NCI-H510A treated with DMSO at 0.1 percent for 48 hours (cell line): ENCODE measurements at regions not wholly inside any gene's neighbourhood (a gene's known extent, or its start where the extent isn't known, plus 50 kb on each side); places are given as distances from the start of the nearest gene placed in this dataset.
"Not testable (repeated sequence)": the region's sequence is repeated elsewhere in the genome, so short reads cannot be mapped to it uniquely, and the experiment has no call there.

Experiments used
- DNase-seq: peaks from one replicate; lab custom pipeline; 2025; lab: John Stamatoyannopoulos, UW

DNA sequence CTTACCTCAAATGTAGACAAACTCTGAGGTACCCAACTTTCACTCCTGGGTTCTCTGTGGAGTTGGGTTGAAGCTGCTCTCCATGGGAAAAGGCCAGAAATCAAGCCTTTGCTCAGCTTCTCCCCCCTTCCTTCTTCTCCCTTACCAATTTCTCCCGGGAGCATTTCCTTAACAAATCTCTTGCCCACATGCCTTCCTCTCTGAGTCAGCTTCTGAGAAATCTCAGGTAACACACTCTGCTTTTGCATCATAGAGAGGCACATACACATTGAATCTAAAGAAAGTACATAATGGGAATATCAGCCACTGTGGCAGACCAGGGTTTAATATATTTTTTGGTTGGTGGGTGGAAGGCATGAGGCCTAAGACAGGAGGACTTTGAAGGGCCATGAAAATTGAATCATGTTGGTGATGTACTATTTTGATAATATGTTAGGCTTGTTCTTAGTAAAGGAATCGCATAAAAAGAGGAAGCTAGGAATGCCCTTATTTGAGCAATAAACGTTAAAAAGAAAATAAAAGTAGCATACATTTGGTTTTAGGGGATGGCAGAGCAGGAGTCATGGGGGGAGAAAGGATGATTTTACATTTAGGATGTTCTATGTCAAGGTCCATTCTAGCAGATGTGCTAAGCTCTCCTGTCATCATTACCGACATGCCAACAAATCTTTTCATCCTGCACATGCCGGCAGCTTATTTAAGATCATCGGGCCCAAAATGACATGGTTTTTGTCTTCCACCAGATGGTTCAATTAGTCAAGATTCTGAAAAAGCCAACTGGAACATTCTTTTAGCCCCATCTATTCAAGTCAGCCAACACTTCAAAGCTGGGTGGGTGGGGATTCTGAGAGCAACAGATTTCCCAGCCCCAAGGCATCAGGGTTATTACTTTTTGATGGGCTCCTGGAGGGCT lies 199.5 kb upstream of the CLINT1 start:
- no peak for DNase-seq

DNA sequence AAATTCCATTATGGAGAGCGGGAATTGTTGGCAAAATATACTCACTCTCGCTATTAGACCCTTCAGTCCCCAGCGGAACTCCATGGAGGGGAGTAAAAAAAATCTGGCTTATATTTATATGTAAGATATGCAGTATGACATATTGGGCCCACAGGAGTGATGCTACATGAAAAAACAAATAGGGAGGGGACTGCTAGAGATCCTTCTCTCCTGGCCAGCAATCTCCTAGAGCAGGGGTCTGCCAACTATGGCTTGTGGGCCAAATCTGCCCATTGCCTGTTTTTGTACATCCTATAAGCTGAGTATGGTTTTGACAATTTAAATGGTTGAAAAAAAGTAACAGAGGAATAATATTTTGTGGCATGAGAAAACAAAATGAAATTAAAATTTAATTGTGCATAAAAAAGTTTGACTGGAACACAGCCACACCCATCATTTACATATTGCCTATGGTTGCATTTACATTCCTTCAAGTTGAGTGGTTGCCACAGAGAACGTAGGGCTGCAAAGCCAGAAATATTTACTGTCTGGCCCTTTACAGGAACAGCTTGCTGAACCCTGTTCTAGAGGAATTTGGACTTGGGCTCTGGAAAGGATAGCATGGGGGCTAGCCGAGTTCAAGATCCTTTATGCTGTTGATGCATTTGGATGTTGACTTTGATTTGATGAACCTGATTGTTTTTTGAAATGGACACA lies 197.3 kb upstream of the CLINT1 start:
- no peak for DNase-seq

DNA sequence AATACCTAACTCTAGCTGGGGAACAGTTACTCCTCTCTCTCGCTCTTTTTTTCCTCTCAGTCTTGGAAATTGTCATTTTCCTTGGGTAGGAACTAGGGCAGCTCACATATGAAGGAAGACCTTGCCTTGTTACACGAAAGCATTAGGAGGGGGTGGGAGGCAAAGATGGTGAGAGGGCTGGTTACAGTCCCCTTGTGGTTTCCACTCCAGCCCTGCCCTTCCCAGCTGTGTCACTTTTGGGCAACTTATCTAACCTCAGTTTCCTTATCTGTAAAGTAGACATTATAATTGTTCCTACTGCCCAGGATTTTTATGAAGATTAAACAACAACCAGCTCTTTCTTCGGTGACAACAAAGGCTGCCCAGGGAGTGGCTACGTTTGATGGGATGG lies 196.2 kb upstream of the CLINT1 start:
- DNase-seq: no peak

DNA sequence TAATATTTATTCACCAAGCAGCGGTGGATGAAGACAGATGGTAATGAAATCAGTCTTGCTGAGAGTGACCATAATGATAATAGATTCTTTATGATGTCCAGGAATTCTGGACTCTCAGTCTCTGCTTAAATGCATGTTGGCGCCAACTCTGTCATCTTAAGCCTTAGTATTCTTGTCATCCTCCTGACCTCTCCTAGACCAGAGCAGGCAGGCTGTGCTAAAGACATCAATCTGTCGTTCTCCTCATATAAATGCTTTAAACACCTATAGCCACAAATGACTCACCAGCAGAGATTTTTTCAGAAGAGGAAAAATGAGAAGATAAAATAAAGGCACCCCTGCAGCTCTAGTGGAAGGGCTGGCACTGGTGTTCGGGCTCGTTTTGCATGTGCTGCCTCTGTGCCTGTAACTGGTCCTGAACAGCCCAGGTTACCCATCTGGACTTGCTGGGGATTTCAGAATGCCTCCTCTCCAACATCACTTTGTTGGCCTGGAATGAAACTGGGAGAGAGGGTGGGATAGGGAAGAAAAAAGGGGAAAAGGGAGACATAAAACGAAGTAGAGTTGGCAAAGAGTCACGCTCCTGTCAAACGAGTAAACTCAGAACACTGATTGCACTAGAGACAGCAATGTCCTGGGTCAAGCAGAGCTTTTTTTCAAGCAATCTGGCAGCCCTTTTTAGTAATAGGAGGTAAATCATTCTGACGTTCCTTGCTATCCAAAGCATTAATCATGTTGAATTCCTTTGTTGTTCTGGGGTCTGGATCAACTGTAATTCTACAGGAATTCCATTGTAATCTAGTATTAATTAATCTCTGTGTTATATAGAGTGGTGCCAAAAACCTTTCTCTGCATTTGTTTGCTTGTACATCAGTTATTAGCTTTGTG lies 195.5 kb upstream of the CLINT1 start:
- no peak for DNase-seq

DNA sequence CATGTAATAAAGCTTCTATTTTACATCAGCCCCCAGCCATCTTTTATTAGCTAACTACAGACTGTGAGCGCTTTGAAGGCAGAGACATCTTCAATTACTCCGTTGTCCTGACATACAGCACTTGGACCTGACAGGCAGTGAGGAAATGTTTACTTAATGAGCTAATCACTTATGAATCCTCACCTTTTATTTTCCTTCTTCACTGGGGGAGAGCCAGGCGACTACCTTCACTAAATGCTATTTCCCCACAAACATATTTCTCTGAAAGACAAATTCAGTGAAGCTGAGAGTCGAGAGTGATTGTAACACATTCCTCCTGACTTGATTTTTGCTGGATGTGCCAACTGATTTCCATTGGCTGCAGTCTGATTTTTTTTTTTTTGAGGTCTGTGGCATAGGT lies 192.1 kb upstream of the CLINT1 start:
- no peak for DNase-seq

DNA sequence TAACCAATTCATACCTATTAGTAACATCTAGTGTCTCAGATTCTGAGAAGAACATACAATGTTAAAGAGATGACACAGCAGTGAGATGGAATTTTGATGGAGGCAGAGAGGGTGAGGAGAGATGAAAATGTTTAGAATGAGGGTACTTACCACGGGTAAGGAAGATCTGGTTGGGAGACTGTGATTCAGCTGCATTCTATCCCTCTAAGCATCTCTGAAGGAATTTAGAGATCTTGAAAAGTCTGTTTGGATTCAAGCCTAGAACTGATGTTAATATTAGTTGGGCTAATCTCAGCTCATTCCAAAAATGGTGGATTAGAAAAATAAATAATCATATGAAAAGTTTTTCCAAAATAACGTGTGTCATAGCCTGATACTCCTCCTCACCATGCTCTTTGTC lies 191.5 kb upstream of the CLINT1 start:
- DNase-seq: no peak

DNA sequence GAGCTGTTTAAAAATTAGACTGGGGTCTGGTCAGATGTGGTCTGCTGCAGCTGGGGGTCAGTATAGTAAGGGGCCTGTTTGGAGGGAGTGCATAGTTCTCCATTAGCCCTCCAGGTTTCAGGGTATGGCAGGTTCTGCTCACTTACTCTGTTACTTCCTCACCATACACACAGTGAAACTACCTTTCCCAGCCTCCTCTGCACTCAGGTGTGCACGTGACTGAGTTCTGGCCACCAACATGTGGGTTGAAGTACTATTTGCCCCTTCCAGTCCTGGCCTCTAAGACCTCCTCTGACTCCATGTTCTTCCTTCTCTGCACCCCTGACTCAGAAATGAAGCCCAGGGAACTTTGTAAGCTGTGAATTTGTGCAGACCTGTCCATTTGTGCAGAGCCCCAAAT lies 190.5 kb upstream of the CLINT1 start:
- no peak for DNase-seq

DNA sequence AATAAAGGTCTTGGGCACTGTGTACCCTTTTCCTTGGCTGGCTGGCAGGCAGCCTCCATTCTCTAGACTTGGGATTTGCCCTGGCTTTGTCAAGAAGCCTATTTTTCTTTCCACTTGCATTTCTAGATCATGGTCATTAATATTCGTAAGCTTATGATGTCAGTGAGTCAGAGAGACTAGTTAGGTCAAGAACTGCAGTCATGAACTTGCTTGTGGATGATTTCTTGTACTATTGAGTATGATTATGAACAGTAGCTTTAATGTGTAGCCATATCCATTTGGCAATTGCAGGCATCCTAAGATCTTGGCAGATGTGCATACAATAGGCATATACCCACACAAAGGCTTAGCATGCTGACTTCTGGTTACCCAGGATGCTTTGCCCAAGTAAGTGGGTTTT lies 186.8 kb upstream of the CLINT1 start:
- no peak for DNase-seq

DNA sequence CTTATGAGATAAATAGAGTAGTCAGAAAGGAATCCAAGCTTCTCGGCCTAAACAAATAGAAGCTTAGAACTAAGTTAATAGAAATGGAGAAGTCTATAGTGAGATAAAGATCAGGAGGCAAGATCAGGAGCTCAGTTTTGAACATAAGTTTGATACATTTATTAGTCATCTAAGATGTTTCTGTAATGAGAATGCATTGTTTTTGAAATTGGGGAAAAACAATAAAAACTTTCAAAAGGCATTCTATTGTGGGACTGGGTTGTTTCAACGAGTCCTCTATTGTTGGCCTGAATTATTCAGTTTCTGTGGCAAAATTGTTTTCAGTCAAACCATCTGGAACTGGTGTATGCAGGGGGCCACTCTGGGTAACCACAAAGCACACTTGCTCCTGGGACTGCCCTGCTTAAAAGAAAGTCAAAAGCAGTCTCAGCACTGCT lies 181.0 kb upstream of the CLINT1 start:
- no peak for DNase-seq

DNA sequence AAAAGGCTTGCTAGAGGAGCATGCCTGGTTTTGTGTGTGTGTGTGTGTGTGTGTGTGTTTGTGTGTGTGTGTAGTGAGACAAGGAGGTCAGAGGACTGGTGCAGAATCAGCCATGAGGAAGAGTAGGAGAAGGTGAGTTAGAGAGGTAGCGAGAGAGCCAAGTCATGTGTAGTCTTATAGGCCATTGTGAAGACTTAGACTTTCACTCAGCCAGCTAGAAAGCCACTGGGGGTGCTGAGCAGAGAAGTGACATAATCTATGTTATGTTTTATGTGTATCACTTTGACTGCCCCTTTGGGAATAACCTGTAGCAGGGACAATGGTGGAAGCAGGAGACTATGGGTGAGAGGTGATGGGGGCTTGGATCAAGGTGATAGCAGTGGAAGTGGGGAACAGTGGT lies 180.5 kb upstream of the CLINT1 start:
- DNase-seq: no peak

DNA sequence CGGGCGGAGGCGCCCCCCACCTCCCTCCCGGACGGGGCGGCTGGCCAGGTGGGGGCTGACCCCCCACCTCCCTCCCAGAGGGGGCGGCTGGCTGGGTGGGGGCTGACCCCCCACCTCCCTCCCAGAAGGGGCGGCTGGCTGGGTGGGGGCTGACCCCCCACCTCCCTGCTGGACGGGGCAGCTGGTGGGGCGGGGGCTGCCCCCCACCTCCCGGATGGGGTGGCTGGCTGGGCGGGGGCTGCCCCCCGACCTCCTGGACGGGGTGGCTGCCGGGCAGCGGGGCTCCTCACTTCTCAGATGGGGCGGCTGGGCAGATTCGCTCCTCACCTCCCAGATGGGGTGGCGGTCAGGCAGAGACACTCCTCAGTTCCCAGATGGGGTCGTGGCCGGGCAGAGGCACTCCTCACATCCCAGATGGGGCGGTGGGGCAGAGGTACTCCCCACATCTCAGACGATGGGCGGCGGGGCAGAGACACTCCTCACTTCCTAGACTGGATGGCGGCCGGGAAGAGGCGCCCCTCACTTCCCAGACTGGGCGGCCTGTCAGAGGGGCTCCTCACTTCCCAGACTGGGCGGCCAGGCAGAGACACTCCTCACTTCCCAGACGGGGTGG lies 178.1 kb upstream of the CLINT1 start:
- DNase-seq: not testable (repeated sequence)

DNA sequence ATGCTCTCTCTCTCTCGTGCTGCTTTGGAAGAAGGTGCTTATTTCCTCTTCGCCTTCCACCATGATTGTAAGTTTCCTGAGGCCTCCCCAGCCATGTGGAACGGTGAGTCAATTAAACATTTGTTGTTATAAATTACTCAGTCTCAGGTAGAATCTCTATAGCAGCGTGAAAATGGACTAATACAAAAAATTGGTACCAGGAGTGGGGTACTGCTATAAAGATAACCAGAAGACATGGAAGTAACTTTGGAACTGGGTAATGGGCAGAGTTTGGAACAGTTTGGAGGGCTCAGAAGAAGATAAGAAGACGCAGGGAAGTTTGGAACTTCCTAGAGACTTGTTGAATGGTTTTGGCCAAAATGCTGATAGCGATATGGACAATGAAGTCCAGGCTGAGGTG lies 175.6 kb upstream of the CLINT1 start:
- not testable (repeated sequence) for DNase-seq

DNA sequence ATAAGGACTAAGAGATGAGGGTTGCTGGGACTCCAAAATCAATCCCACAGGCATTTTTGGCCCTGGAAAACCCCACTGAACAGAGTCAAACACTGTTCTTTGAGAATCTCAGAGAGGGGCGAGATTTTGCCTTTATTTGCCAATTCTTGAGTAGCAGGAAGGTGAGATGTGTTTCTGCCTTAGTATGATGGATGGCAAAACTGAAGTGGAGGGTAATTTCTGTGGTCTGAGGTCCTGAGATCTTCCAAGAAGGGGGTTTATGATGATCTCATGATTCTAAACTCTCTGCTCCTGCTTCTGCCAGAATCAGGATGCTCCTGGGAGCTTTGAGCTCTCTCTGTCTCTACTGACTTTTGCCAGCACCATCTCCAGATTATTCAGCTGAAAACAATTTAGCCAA lies 174.8 kb upstream of the CLINT1 start:
- no peak for DNase-seq

DNA sequence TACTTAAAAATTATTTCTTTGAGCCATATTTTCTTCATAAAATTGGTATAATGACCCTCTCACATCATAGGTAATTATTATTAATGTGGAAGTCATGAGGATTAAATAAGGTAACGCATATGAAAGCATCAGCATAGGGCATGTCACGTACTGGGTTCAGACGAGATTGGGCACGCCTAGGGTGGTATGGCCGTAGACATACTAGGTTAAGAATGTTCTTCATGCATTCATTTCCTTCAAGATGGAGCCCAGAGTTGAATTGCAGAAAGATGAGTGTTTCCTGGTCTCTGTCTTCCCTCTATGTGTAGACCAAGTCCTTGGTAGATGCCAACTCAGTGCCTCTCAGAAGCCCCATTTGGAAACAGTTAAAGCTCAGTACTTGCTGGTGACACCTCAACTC lies 174.1 kb upstream of the CLINT1 start:
- no peak for DNase-seq

DNA sequence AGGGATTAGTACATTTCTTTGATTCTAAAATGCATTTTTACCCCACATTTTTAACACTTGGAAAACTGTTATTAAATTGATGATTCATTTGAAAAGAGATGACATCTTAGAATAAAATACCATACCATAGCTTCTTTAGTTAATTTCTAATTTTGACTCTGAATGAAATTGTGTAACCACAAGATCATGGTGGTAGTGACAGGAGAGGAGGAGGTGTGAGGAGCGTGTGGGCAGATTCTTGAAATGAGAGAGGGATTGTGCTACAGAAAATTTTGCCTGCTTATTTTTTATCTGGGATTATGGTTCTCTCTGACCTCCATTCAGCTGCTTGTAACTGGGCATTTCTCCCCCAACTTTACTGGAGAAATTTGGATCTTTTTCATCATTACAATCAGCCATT lies 173.3 kb upstream of the CLINT1 start:
- no peak for DNase-seq

DNA sequence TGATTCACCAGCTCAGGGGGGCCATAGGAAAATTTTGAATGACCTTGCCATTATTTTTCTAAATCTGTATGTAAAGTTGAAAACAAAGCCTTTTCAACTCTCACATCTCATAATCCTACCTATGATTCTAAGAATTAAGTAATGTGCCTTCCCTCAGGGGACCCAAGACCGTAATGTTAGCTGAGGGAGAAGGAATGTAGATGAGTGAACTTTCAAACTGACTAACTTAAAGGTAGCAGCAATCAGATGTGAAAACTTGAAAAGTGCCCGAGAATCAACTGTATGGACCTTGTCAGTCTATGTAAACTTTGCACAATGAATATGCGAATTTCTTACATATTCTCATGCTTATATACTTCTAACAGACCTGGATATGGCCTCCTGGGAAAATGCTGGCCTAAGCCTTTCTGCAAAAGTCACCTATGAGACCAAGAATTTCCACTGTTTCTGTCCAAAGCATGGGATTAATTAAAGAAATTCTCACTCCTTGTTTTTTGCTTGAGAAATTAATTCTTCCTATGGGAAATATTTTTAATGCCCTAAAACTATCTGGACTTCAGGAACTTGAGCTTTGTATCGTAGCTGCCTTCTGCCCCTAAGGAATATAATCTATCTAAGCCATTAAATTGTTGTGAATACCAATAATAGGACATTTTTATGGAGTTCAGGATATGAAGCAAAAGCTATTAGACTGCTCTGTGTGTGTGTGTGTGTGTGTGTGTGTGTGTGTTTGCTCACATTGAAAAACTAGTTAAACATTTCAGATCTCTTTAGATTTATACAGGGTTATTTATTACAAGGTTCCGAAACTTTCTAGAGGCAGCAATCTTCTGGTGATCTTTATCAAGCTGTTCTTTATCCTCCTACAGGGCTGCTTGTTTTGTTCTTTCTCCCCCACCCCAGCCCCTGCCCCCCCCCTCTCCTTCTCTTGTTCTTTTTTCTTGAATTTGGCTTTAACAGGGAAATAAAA lies 169.1 kb upstream of the CLINT1 start:
- no peak for DNase-seq

DNA sequence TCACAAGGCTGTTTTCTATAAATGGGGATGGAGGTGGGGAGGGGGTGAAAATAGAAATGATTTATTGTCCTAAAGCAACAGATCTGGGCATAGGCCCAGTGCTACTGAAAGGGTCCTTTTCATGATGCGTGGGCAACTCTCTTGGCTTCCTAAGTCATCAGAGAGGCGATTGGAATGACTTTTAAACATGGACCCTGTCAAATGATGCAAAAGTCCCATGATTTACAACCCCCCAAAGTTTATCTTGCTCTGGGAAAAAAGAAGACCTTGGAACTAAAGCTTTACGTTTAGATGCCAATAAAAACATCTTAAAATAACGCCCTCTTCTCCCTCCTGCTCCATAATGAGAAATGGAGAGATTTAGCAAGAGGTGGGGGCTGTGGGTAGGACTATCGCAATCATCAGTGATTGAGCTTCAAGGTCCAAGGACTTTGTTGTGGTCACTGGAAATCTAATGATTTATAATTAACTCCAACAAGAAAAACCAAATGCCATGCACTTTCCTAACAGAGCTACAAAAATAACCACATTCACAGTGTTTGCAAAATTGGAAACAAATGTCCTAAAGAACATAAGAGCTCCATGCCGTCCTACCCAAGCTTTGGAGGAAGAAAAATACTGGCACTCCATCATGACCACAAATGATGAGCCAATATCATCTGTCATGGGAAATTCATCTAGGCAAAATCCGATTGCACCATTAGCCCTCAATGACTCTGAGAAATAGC lies 167.5 kb upstream of the CLINT1 start:
- DNase-seq: no peak

DNA sequence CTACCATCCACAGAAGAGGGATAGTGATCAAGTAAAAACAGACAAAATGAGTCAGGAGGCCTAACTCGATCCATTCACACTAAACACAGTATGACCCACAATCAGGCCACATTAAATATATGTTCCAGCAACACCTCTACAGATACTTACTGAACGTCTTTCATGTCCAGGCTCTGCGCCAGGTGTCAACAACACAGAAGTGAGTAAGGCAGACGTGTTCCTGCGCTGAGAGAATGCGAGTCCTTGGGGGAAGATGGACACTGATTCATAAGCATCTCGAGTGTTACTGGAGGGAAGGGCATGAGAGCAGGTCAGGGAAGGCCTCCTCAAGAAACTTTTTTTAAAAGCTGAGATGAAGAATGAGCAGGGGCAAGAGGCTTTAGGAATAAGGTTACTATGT lies 164.3 kb upstream of the CLINT1 start:
- DNase-seq: no peak

DNA sequence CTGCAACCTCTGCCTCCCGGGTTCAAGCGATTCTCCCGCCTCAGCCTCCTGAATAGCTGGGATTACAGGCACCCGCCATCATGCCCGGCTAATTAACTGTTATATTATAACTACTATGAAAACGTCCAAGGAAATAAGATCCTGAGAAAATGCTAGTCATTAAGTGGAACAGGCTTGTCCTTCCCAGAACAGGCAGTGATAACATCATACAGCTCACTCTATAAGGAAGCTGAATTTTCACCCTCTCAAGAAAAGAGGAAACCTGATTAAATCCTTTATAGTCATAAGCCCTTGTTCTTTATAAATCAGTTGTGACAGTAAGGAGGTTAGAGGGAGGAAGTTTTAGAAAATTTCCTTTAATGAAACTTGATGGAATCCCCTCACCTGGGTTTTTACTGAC lies 163.9 kb upstream of the CLINT1 start:
- no peak for DNase-seq

DNA sequence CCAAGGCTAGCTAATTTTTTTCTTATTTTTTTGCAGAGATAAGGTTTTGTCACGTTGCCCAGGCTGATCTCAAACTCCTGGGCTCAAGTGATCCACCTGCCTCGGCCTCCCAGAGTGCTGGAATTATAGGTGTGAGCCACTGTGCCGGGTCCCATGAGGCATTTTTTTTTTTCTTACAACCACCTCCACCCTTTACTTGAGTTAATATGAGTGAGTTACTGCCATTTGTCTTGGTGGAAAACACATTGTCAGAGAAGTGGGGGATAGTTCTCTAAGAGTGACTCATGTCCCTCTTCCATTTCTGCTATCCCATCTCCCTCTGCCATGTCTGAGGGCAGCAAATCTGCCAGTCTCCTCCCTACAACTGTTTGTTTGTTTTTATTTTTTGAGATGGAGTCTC lies 163.4 kb upstream of the CLINT1 start:
- no peak for DNase-seq
